Kidney (tissue), 13 donors: ENCODE measurements at regions not wholly inside any gene's neighbourhood (a gene's known extent, or its start where the extent isn't known, plus 50 kb on each side); places are given as distances from the start of the nearest gene placed in this dataset.

ENCODE experiments used
- DNase-seq, 5 donors: peaks; one replicate each; pipeline ENCODE4 v3.0.0-alpha.2; 2013 to 2020
- FAIRE-seq: peaks from 2 replicates; lab custom pipeline; 2012; peaks lifted over from hg19 to GRCh38; lab: Jason Lieb, UNC
- H3K27ac ChIP-seq, 2 donors: one replicate each; pipeline ENCODE4 v1.7.0; 2013; ENCODE audit warnings: low read depth in 2 of 2, low read length in 2 of 2, inconsistent platforms in 1 of 2
- H3K27me3 ChIP-seq: one replicate; pipeline ENCODE4 v1.7.1; 2013; ENCODE audit warnings: low read length, inconsistent platforms; ENCODE audit not compliant: control insufficient read depth, insufficient read depth
- H3K36me3 ChIP-seq, 3 donors: one replicate each; pipeline versions ENCODE4 v1.7.0 to v1.7.1; 2013; ENCODE audit warnings: low read length in 3 of 3, control low read depth in 1 of 3, inconsistent platforms in 1 of 3; ENCODE audit not compliant: insufficient read depth in 3 of 3, control insufficient read depth in 2 of 3
- H3K4me1 ChIP-seq, 3 donors: one replicate each; pipeline versions ENCODE4 v1.7.0 to v1.7.1; 2013; ENCODE audit warnings: low read length in 3 of 3, inconsistent platforms in 1 of 3, low read depth in 1 of 3; ENCODE audit not compliant: control insufficient read depth in 2 of 3, insufficient read depth in 2 of 3
- H3K4me3 ChIP-seq, 3 donors: one replicate each; pipeline versions ENCODE4 v1.7.0 to v1.8.1; 2013; ENCODE audit warnings: low read length in 3 of 3, control low read depth in 1 of 3, inconsistent platforms in 1 of 3
- H3K9ac ChIP-seq, 3 donors: one replicate each; pipeline versions ENCODE4 v1.7.0 to v1.7.1; 2013; ENCODE audit warnings: low read length in 3 of 3, control low read depth in 1 of 3, inconsistent platforms in 1 of 3
- H3K9me3 ChIP-seq, 3 donors: one replicate each; pipeline versions ENCODE4 v1.7.0 to v1.7.1; 2013; ENCODE audit warnings: low read length in 3 of 3, control low read depth in 1 of 3, inconsistent platforms in 1 of 3; ENCODE audit not compliant: control insufficient read depth in 2 of 3, insufficient read depth in 1 of 3
- intact Hi-C: fragments of 100-400 bp; cut with DNase I; formaldehyde crosslinking; loops from one replicate; pipeline ENCODE4 v1.11.1; 2022
- TF ChIP-seq, protein P1 (sequence below): IDR thresholded peaks from 3 replicates; pipeline ENCODE4 v1.5.1; 2012; ENCODE audit warnings: mild to moderate bottlenecking, moderate library complexity, borderline replicate concordance; ENCODE audit not compliant: insufficient read depth; ENCODE audit errors: extremely low read depth
- donor health status: control.
- donor health status: control.
- donor health status: control.
- donor health status: control.
- donor health status: control.
- donor health status: DM: yes; HTN: yes; CAD: no.
- donor health status: Normal renal cell carcinoma (clear cell type).

- no peak overlapping the region for H3K4me3 ChIP-seq
- no peak for FAIRE-seq
- H3K4me1 ChIP-seq = no peaks in the 10 kb centered on the region
- no peaks in the 10 kb centered on the region for H3K36me3 ChIP-seq
- no peak overlapping the region for H3K9ac ChIP-seq
- intact Hi-C loops = no loop called here
- DNase-seq = no peak
- no peaks in the 10 kb centered on the region for H3K9me3 ChIP-seq
- H3K27me3 ChIP-seq = no peaks in the 10 kb centered on the region
- TF ChIP-seq, protein P1, sequence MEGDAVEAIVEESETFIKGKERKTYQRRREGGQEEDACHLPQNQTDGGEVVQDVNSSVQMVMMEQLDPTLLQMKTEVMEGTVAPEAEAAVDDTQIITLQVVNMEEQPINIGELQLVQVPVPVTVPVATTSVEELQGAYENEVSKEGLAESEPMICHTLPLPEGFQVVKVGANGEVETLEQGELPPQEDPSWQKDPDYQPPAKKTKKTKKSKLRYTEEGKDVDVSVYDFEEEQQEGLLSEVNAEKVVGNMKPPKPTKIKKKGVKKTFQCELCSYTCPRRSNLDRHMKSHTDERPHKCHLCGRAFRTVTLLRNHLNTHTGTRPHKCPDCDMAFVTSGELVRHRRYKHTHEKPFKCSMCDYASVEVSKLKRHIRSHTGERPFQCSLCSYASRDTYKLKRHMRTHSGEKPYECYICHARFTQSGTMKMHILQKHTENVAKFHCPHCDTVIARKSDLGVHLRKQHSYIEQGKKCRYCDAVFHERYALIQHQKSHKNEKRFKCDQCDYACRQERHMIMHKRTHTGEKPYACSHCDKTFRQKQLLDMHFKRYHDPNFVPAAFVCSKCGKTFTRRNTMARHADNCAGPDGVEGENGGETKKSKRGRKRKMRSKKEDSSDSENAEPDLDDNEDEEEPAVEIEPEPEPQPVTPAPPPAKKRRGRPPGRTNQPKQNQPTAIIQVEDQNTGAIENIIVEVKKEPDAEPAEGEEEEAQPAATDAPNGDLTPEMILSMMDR = no peak
- no peak overlapping the region for H3K27ac ChIP-seq
These were observed 75.6 kb upstream of the RFC3 start for GRCh38 chr13:33742321-33742720.

DNA sequence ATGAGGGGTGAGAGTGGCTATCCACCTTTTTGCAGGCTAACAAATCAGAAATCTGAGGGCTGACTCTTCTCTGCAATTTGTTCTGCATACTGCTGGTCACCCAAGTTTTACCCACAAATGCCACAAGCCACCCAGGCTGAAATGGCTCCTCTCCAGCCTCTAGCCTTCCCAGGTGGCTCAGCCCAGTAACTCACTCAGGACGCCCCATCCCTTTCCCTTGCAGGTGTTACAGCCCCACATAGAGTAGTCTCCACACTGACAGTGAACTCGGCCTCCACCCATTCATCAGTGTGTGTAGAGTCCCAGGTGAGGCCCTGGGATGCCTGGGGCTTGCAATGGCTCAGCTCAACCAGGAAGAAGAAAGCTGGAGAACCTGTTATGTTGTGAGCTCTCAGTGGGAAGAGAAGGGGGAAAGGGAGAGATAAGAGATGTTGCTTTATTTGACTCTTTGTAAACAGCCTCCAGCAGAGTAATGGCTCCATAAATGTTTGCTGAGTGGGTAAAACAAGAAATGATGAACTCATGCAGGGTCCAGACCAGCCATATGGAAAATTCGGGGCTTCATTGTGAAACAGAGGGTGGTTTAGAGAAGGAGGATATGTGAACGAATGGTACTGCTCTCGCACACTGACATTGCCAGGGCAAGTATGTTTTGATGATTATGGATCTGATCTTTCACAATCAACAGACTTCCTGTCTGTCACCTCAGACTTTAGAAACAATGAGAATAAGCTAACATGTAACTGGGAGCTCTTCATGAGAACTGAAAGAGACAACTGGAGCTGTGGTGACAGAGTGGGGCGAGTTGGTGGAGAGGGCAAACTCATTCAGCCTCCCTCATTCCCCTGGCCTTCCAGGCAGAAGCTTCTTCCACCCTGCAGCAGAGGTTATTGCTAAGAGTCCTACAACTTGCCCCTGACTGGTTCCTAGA is 74.2 kb upstream of the RFC3 start:
- Histone ChIP-seq H3K4me3 (no peak overlapping the region), H3K27ac (no peak overlapping the region), H3K36me3 (no peaks in the 10 kb centered on the region), H3K9me3 (no peaks in the 10 kb centered on the region), H3K9ac (no peak overlapping the region), H3K27me3 (no peaks in the 10 kb centered on the region), H3K4me1 (no peaks in the 10 kb centered on the region)
- TF ChIP-seq, protein P1 = no peak
- DNase-seq (no peak), FAIRE-seq (no peak)
- intact Hi-C loops = no loop called here

DNA sequence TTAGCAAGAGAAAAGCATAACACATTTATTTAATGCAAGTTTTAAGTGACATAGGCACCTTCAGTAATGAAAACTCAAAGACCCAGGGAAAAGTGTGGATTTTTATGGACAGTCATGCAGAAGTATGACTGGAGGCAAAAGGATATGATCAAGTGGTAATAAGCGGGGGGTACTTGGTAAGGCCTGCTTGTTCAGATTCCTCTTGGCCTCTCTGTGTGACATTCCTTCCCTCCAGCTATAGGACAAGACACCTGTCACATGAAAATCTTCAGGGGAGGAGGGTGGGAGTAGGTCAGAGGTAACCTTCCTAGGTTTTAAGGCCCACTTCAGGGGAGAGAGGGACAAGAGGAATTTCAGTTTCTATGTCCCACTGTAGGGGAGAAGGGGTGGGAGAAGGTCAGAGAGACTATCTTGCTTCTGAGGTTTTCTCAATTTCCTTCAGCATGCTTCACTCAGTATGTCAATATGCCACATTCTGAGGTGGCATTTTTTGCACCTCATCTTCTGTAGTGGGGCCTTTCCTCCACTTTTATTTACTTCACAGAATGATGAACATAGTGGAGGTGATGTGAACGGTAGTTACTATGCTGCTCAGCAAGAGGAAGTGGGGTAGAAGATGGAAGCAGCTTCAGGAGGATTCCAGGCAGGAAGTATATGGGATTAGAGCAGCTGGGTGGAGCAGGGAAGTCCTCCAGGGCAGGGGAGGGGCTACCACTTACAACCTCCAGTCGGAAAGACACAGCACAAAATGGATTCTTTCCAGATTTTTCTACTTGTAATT is 73.2 kb upstream of the RFC3 start:
- DNase-seq (peak in 1 of 5 donors; percentile 25), FAIRE-seq (no peak)
- Histone ChIP-seq H3K4me3 (no peak overlapping the region), H3K9ac (no peak overlapping the region), H3K36me3 (no peaks in the 10 kb centered on the region), H3K4me1 (no peaks in the 10 kb centered on the region), H3K27ac (no peak overlapping the region), H3K27me3 (no peaks in the 10 kb centered on the region), H3K9me3 (no peaks in the 10 kb centered on the region)
- TF ChIP-seq, protein P1 = no peak
- intact Hi-C loops = no loop called here
